ENCODE measurements at regions not wholly inside any gene's neighbourhood (a gene's known extent, or its start where the extent isn't known, plus 50 kb on each side); places are given as distances from the start of the nearest gene placed in this dataset.

- 79 to 84% methylated on average over 2 of the region's 2 CpGs for WGBS, 2 donors
- Histone ChIP-seq H3K36me3 (no peaks in the 10 kb centered on the region), H3K9me3 (peaks cover 0 to 4% (median 0%) of the 10 kb centered on the region in 4 donors), H3K4me3 (no peak overlapping the region), H3K27ac (no peak overlapping the region), H3K27me3 (no peaks in the 10 kb centered on the region), H3K4me1 (no peaks in the 10 kb centered on the region)
- no peak for TF ChIP-seq POLR2A (IDR thresholded peaks at IDR 0.05)
- TF ChIP-seq EP300 (IDR thresholded peaks at IDR 0.05): no peak
- intact Hi-C loops (cut with DNase I): no loop called here
- DNase-seq: no peak
Observed at GRCh38 chr10:9895453-9895852, 1122.2 kb upstream of the CELF2 start.

DNA sequence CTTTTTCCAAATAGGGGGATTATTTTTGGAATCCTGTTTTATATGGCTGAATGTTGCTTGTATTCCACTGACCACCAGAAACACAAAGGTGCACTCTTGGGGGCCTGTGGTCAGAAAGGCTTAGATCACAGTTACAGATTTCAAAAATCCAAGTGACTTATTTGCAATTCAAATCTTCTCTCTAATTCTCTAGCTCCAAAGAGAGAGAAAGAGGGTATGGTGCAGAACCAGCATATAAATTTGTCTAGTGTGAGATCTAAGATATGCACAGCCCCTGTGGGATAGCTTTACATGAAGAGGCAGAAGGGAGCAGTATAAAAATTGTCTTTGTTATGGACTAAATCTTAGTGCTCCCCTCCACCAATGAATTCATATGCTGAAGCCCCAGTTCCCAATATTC, 1121.7 kb upstream of the CELF2 start:
- DNase-seq: no peak
- no peaks in the 10 kb centered on the region for H3K4me1 ChIP-seq
- H3K4me3 ChIP-seq: no peak overlapping the region
- intact Hi-C loops (cut with DNase I): no loop called here
- peaks cover 0 to 4% (median 0%) of the 10 kb centered on the region in 4 donors for H3K9me3 ChIP-seq
- no peak for TF ChIP-seq EP300 (IDR thresholded peaks at IDR 0.05)
- TF ChIP-seq POLR2AphosphoS5 (IDR thresholded peaks at IDR 0.05): no peak
- TF ChIP-seq, protein P1, sequence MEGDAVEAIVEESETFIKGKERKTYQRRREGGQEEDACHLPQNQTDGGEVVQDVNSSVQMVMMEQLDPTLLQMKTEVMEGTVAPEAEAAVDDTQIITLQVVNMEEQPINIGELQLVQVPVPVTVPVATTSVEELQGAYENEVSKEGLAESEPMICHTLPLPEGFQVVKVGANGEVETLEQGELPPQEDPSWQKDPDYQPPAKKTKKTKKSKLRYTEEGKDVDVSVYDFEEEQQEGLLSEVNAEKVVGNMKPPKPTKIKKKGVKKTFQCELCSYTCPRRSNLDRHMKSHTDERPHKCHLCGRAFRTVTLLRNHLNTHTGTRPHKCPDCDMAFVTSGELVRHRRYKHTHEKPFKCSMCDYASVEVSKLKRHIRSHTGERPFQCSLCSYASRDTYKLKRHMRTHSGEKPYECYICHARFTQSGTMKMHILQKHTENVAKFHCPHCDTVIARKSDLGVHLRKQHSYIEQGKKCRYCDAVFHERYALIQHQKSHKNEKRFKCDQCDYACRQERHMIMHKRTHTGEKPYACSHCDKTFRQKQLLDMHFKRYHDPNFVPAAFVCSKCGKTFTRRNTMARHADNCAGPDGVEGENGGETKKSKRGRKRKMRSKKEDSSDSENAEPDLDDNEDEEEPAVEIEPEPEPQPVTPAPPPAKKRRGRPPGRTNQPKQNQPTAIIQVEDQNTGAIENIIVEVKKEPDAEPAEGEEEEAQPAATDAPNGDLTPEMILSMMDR (IDR thresholded peaks at IDR 0.05): no peak
- no peak for TF ChIP-seq POLR2A (IDR thresholded peaks at IDR 0.05)
- H3K27ac ChIP-seq: no peak overlapping the region
- H3K27me3 ChIP-seq: no peaks in the 10 kb centered on the region
- no peaks in the 10 kb centered on the region for H3K36me3 ChIP-seq

- no peaks in the 10 kb centered on the region for H3K36me3 ChIP-seq
- TF ChIP-seq POLR2A (IDR thresholded peaks at IDR 0.05): no peak
- no peak for TF ChIP-seq EP300 (IDR thresholded peaks at IDR 0.05)
- TF ChIP-seq POLR2AphosphoS5 (IDR thresholded peaks at IDR 0.05): no peak
- TF ChIP-seq, protein P1 (IDR thresholded peaks at IDR 0.05): no peak
- H3K4me1 ChIP-seq: no peaks in the 10 kb centered on the region
- intact Hi-C loops (cut with DNase I): no loop called here
- DNase-seq: no peak
- H3K27me3 ChIP-seq: no peaks in the 10 kb centered on the region
- H3K4me3 ChIP-seq: no peak overlapping the region
- 83% methylated on average over 6 of the region's 6 CpGs for WGBS, 2 donors
- no peak overlapping the region for H3K27ac ChIP-seq
- H3K9me3 ChIP-seq: no peaks in the 10 kb centered on the region
Observed at GRCh38 chr10:9898633-9899395, 1118.9 kb upstream of the CELF2 start.

DNA sequence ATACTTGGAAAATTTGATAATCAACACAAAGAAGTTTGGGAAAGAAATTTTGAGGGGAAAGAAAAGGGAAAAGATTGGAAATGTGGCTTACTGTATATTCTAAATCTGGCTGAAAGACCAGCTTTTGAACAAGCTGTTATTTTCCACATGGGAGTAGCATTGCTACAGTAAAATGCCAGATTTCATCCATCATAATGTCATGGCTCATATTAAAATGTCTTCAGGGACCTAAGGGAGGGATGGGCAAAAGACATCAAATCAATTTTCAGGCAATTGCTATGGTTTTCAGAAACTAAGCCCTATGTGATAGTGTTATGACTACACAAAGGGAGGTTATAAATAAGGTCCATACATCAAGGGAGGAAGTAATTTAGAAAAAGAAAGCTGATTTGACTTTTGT, 1116.9 kb upstream of the CELF2 start:
- Histone ChIP-seq H3K4me1 (no peaks in the 10 kb centered on the region), H3K27ac (no peak overlapping the region), H3K9me3 (no peaks in the 10 kb centered on the region), H3K36me3 (no peaks in the 10 kb centered on the region), H3K27me3 (no peaks in the 10 kb centered on the region), H3K4me3 (no peak overlapping the region)
- TF ChIP-seq POLR2AphosphoS5 (IDR thresholded peaks at IDR 0.05): no peak
- no peak for TF ChIP-seq POLR2A (IDR thresholded peaks at IDR 0.05)
- TF ChIP-seq EP300 (IDR thresholded peaks at IDR 0.05): no peak
- TF ChIP-seq, protein P1 (IDR thresholded peaks at IDR 0.05): no peak
- intact Hi-C loops (cut with DNase I): no loop called here
- DNase-seq: no peak

DNA sequence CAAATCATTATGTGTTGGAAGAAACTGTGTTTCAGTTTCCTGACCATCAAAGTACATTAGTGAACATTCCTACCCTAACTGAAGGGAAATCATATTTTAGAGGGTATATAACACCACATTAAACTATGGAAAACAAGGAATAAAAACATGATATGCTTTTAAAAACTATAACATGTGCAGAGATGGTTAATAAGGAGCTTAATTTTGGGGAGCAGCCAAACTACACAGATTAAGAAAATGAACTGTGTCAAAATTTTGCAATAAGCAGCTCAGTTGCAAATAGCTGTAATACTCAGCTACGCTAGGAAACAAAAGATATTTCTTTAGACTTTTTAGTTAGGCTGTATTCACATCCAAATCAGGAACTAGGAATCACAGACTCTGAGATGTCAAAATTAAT, 1115.7 kb upstream of the CELF2 start:
- Histone ChIP-seq H3K4me3 (no peak overlapping the region), H3K36me3 (no peaks in the 10 kb centered on the region), H3K27ac (no peak overlapping the region), H3K4me1 (no peaks in the 10 kb centered on the region), H3K9me3 (peaks cover 0 to 2% (median 0%) of the 10 kb centered on the region in 4 donors), H3K27me3 (no peaks in the 10 kb centered on the region)
- WGBS, 2 donors: 41 to 54% methylated on average over 1 of the region's 1 CpG
- DNase-seq: no peak
- intact Hi-C loops (cut with DNase I): no loop called here
- no peak for TF ChIP-seq POLR2A (IDR thresholded peaks at IDR 0.05)
- no peak for TF ChIP-seq EP300 (IDR thresholded peaks at IDR 0.05)
- TF ChIP-seq, protein P1 (IDR thresholded peaks at IDR 0.05): no peak
- TF ChIP-seq POLR2AphosphoS5 (IDR thresholded peaks at IDR 0.05): no peak
